ENCODE measurements at regions not wholly inside any gene's neighbourhood (a gene's known extent, or its start where the extent isn't known, plus 50 kb on each side); places are given as distances from the start of the nearest gene placed in this dataset.
"Not testable (repeated sequence)": the region's sequence is repeated elsewhere in the genome, so short reads cannot be mapped to it uniquely, and the experiment has no call there.

- no peak for DNase-seq (ENCODE audit: extremely low spot score)
- no peak overlapping the region for H3K4me3 ChIP-seq (ENCODE audit: low read depth, low read length)
- no peak overlapping the region for H3K27ac ChIP-seq (ENCODE audit: low read depth)
- no peaks in the 10 kb centered on the region for H3K36me3 ChIP-seq (ENCODE audit: insufficient read depth)
- no peaks in the 10 kb centered on the region for H3K4me1 ChIP-seq (ENCODE audit: insufficient read depth)
- WGBS = 97% methylated on average over 1 of the region's 1 CpG
Measured at GRCh38 chr22:22961574-22961973, 74.0 kb downstream of the IGLL5 start.

- Histone ChIP-seq H3K27ac (ENCODE audit: low read depth) (no peak overlapping the region), H3K4me1 (ENCODE audit: insufficient read depth) (no peaks in the 10 kb centered on the region), H3K36me3 (ENCODE audit: insufficient read depth) (no peaks in the 10 kb centered on the region), H3K4me3 (ENCODE audit: low read depth, low read length) (no peak overlapping the region)
- no peak for DNase-seq (ENCODE audit: extremely low spot score)
- 72% methylated on average over 1 of the region's 1 CpG for WGBS
Measured at GRCh38 chr22:22968366-22968765, 80.8 kb downstream of the IGLL5 start.

DNA sequence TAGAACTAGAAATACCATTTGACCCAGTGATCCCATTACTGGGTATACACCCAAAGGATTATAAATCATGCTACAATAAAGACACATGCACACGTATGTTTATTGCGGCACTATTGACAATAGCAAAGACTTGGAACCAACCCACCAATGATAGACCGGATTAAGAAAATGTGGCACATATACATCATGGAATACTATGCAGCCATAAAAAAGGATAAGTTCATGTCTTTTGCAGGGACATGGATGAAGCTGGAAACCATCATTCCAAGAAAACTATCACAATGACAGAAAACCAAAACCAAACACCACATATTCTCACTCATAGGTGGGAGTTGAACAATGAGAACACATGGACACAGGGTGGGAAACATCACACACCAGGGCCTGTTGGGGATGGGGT is 85.0 kb downstream of the IGLL5 start:
- not testable (repeated sequence) for H3K4me1 ChIP-seq (ENCODE audit: insufficient read depth); H3K4me3 ChIP-seq (ENCODE audit: low read depth, low read length); H3K36me3 ChIP-seq (ENCODE audit: insufficient read depth); H3K27ac ChIP-seq (ENCODE audit: low read depth); DNase-seq (ENCODE audit: extremely low spot score)
- 64% methylated on average over 3 of the region's 3 CpGs for WGBS

DNA sequence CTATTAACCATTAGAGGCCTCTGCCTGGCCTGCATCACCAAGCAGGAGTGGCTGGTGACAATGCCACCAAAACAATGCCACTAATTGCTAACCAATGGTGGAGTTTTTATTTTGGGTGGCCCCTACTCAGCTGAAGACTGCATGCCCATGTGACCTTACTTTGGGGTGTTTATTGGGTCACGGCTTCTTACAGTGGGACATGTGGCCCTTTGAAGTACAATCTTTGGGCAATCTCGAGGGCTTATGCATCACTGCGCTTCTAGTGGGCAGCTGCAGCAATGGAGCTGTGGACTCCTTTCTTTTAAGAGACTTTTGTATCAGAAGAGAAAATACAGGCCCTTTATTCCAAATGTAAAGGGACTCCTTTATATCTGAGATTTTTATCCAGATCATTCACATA is 85.7 kb downstream of the IGLL5 start:
- H3K4me3 ChIP-seq (ENCODE audit: low read depth, low read length) = no peak overlapping the region
- WGBS = 86% methylated on average over 3 of the region's 3 CpGs
- H3K27ac ChIP-seq (ENCODE audit: low read depth) = no peak overlapping the region
- DNase-seq (ENCODE audit: extremely low spot score) = no peak
- no peaks in the 10 kb centered on the region for H3K4me1 ChIP-seq (ENCODE audit: insufficient read depth)
- H3K36me3 ChIP-seq (ENCODE audit: insufficient read depth) = no peaks in the 10 kb centered on the region

DNA sequence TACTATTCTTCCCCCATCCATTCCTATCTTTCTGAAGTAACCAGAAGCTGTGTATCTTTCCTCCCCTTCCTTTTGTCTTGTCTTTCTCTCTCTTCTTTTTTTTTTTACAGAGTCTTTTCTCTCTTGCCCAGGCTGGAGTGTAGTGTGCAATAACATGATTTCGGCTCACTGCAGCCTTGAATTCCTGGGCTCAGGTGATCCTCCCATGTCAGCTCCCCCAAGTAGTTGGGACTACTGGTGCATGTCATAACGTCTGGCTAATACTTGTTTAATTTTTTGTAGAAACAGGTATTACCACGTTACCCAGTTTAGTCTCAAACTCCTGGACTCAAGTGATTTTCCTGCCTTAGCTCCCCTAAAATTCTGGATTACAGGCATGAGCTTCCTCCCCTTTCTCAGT is 86.5 kb downstream of the IGLL5 start:
- H3K4me3 ChIP-seq (ENCODE audit: low read depth, low read length) = no peak overlapping the region
- H3K4me1 ChIP-seq (ENCODE audit: insufficient read depth) = no peaks in the 10 kb centered on the region
- H3K27ac ChIP-seq (ENCODE audit: low read depth) = no peak overlapping the region
- H3K36me3 ChIP-seq (ENCODE audit: insufficient read depth) = no peaks in the 10 kb centered on the region
- no peak for DNase-seq (ENCODE audit: extremely low spot score)
- 55% methylated on average over 3 of the region's 3 CpGs for WGBS

- H3K27ac ChIP-seq (ENCODE audit: low read depth) = no peak overlapping the region
- 67% methylated on average over 8 of the region's 8 CpGs for WGBS
- no peaks in the 10 kb centered on the region for H3K4me1 ChIP-seq (ENCODE audit: insufficient read depth)
- no peaks in the 10 kb centered on the region for H3K36me3 ChIP-seq (ENCODE audit: insufficient read depth)
- no peak overlapping the region for H3K4me3 ChIP-seq (ENCODE audit: low read depth, low read length)
- DNase-seq (ENCODE audit: extremely low spot score) = no peak
Measured at GRCh38 chr22:22974795-22975580, 87.4 kb downstream of the IGLL5 start.

DNA sequence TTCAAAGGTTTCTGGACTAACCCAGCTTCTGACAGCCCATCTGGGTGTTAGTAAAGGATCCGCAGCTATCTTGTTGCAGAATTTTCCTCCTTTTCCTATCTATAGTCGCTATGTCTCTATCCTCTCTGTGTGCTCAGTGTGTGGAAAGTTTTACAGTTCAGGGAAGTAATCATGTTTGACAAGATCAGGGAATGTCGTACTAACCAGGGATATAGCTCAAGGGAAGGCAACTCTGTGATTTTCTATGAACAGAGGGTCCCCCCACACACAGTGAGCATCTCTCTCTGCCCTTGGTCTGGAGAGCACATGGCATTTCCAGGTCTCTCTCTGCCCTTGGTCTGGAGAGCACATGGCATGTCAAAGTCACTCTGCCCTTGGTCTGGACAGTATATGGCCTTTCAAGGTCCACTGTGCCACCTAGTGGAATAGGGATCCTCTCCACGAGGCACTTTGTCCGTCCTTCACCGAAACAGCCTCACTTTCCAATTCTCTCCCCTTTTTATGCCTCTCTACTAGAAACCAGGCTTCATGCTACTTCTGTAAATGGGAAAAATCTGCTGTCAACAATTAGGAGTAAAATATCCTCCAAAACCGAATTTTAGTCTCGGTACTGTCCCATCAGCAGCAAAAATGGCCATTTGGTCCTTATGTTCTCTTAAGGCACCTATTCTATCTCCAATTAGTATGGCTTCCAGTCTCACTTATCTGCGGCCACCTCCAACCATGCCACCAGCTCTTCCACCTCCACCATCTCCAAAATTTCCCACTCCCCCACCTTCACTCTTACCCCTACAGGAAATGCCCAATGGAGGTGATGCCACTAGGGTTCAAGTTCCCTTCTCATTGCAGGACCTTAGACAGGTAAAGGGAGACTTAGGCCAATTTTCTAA is 88.7 kb downstream of the IGLL5 start:
- WGBS = 79% methylated on average over 9 of the region's 9 CpGs
- DNase-seq (ENCODE audit: extremely low spot score) = no peak
- Histone ChIP-seq H3K4me3 (ENCODE audit: low read depth, low read length) (no peak overlapping the region), H3K27ac (ENCODE audit: low read depth) (no peak overlapping the region), H3K4me1 (ENCODE audit: insufficient read depth) (no peaks in the 10 kb centered on the region), H3K36me3 (ENCODE audit: insufficient read depth) (no peaks in the 10 kb centered on the region)

- Histone ChIP-seq H3K36me3 (ENCODE audit: insufficient read depth) (no peaks in the 10 kb centered on the region), H3K27ac (ENCODE audit: low read depth) (no peak overlapping the region), H3K4me1 (ENCODE audit: insufficient read depth) (no peaks in the 10 kb centered on the region), H3K4me3 (ENCODE audit: low read depth, low read length) (no peak overlapping the region)
- WGBS = 93% methylated on average over 2 of the region's 2 CpGs
- DNase-seq (ENCODE audit: extremely low spot score) = no peak
Measured at GRCh38 chr22:22977479-22978200, 90.0 kb downstream of the IGLL5 start.

- Histone ChIP-seq H3K36me3 (ENCODE audit: insufficient read depth) (no peaks in the 10 kb centered on the region), H3K4me1 (ENCODE audit: insufficient read depth) (no peaks in the 10 kb centered on the region), H3K4me3 (ENCODE audit: low read depth, low read length) (no peak overlapping the region), H3K27ac (ENCODE audit: low read depth) (no peak overlapping the region)
- DNase-seq (ENCODE audit: extremely low spot score) = no peak
Measured at GRCh38 chr22:22978637-22979036, 91.0 kb downstream of the IGLL5 start.

GRCh38 chr22:22979121-22979724 is 91.1 kb upstream of the GNAZ start:
- Histone ChIP-seq H3K27ac (ENCODE audit: low read depth) (no peak overlapping the region), H3K4me3 (ENCODE audit: low read depth, low read length) (no peak overlapping the region), H3K4me1 (ENCODE audit: insufficient read depth) (no peaks in the 10 kb centered on the region), H3K36me3 (ENCODE audit: insufficient read depth) (no peaks in the 10 kb centered on the region)
- WGBS = 74% methylated on average over 4 of the region's 4 CpGs
- DNase-seq (ENCODE audit: extremely low spot score) = no peak

DNA sequence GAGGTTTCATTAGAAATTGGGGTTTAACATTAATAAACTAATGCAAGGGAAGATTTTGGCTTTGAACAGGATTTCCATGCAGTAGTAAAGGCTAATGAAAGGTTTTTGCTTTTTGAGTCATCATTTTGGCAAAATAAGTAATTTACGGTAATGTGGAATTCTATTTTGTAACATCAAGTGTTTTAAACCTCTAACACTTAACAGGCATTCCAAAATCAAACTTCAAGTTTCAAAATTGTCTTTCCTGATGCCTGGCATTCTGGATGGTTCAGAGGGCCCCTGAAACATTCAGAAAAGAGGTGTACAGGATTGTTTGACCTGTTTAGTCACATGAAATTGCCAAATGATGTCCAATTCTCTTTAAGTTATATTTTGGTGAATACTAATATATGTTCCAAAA is 90.4 kb upstream of the GNAZ start:
- no peak for DNase-seq (ENCODE audit: extremely low spot score)
- H3K36me3 ChIP-seq (ENCODE audit: insufficient read depth) = no peaks in the 10 kb centered on the region

DNA sequence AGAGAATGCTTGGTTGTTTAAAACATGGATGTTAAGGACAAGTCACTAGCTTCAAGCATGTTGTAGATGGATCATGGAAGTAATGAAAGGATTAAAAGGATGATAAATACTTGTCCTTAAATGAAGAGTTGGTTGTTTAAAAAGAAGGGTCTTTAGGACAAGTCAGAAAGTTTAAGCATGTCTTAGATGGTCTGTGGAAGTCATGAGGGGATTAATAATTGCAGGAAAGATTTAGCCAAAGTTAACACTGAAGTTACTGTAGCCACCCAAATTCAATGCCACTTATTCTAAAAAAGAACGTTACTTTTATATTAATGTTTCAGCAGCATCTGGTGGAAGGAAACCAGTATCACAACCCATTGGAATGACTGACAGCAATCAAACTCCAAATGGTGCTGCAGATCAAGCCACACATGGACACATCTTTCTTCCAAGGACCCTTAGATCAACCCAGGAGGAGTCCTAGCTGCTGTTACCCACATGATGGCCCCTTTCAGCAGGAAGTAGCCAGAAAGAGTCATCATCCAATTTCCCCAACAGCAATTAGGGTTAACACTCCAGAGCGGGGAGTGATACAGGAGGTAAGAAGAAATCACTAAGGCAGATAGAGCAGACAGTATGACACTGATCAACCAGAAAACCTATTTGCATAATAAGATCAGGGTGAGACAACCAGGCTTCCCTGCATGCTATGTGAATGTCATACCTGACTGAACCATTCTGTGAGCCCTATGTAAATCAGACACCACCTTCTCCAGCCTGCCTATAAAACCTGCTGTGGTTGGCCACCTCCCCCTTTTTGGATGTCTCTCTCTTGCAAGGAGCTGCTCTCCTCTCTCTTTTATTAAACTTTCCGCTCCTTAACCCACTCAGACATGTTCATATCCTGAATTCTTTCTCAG is 88.4 kb upstream of the GNAZ start:
- WGBS = 62% methylated on average over 3 of the region's 3 CpGs
- no peak overlapping the region for H3K4me3 ChIP-seq (ENCODE audit: low read depth, low read length)
- no peak overlapping the region for H3K27ac ChIP-seq (ENCODE audit: low read depth)
- no peaks in the 10 kb centered on the region for H3K4me1 ChIP-seq (ENCODE audit: insufficient read depth)
- no peak for DNase-seq (ENCODE audit: extremely low spot score)
- H3K36me3 ChIP-seq (ENCODE audit: insufficient read depth) = no peaks in the 10 kb centered on the region

More for the DNA sequence above, 90.4 kb upstream of the GNAZ start:
- Histone ChIP-seq H3K4me3 (ENCODE audit: low read depth, low read length) (no peak overlapping the region), H3K4me1 (ENCODE audit: insufficient read depth) (no peaks in the 10 kb centered on the region), H3K27ac (ENCODE audit: low read depth) (no peak overlapping the region)
- 94% methylated on average over 1 of the region's 1 CpG for WGBS

- no peak for DNase-seq (ENCODE audit: extremely low spot score)
- Histone ChIP-seq H3K36me3 (ENCODE audit: insufficient read depth) (no peaks in the 10 kb centered on the region), H3K27ac (ENCODE audit: low read depth) (no peak overlapping the region), H3K4me3 (ENCODE audit: low read depth, low read length) (no peak overlapping the region), H3K4me1 (ENCODE audit: insufficient read depth) (no peaks in the 10 kb centered on the region)
- WGBS = 69% methylated on average over 2 of the region's 2 CpGs
Measured at GRCh38 chr22:22982616-22983015, 87.7 kb upstream of the GNAZ start.

All from urinary bladder (tissue), 3 donors.